Ovary (tissue), 7 donors: ENCODE measurements at regions not wholly inside any gene's neighbourhood (a gene's known extent, or its start where the extent isn't known, plus 50 kb on each side); places are given as distances from the start of the nearest gene placed in this dataset.
"Not testable (repeated sequence)": the region's sequence is repeated elsewhere in the genome, so short reads cannot be mapped to it uniquely, and the experiment has no call there.

Experiments
- DNase-seq, 5 donors: peaks; one replicate each; pipeline ENCODE4 v3.0.0-alpha.2; 2019 to 2020
- H3K27ac ChIP-seq, 2 donors: fragments of 200-600 bp; one replicate each; pipeline versions ENCODE4 v1.5.1 to v1.8.0; 2019 to 2022
- H3K27me3 ChIP-seq: fragments of 200-600 bp; one replicate; pipeline ENCODE4 v1.8.0; 2022
- H3K36me3 ChIP-seq: fragments of 200-600 bp; sonication (generic); one replicate; pipeline ENCODE4 v1.5.1; 2019
- H3K4me1 ChIP-seq: one replicate; pipeline ENCODE4 v1.8.1; 2013; ENCODE audit warnings: mild to moderate bottlenecking, moderate library complexity; ENCODE audit not compliant: insufficient read depth
- H3K4me3 ChIP-seq: fragments of 200-600 bp; sonication (generic); one replicate; pipeline ENCODE4 v1.5.1; 2017
- H3K9me3 ChIP-seq, 2 donors: fragments of 200-600 bp in 1 of 2; sonication (generic) in 1 of 2; one replicate each; pipeline versions ENCODE4 v1.5.1 to v1.8.1; 2013 to 2019; ENCODE audit warnings: mild to moderate bottlenecking in 1 of 2, moderate library complexity in 1 of 2
- CTCF ChIP-seq, 3 donors: fragments of 450-650 bp in 2 of 3; fragments of 200-600 bp in 1 of 3; IDR thresholded peaks; one replicate each; pipeline versions ENCODE4 v1.5.1 to v1.8.0; 2016 to 2022; ENCODE audit warnings: antibody characterized with exemption in 3 of 3, mild to moderate bottlenecking in 1 of 3
- EP300 ChIP-seq: sonication (generic); formaldehyde crosslinking; IDR thresholded peaks from one replicate; pipeline ENCODE4 v1.6.1; 2017; ENCODE audit warnings: antibody characterized with exemption
- POLR2A ChIP-seq: fragments of 450-650 bp; IDR thresholded peaks from one replicate; pipeline ENCODE4 v1.6.1; 2017; ENCODE audit warnings: antibody characterized with exemption, mild to moderate bottlenecking, moderate library complexity
- WGBS, 3 donors: extraction: QIAGEN DNeasy Blood & Tissue Kit in 1 of 3; methylation state at CpG; one replicate each; pipeline versions ENCODE4 v1.1.5 to v1.1.7; 2013 to 2017; 5-methylcytosine and 5-hydroxymethylcytosine counted together
- intact Hi-C, 4 donors: fragments of 100-400 bp; cut with DNase I; formaldehyde crosslinking; loops; one replicate each; pipeline versions ENCODE4 v1.11.0 to v1.15.1; 2022 to 2023
- donor health status: DM: no; HTN: no; CAD: no; lungs with moderate emphysema.
- donor health status: DM: no; HTN: no; CAD: no.
- donor health status: Bipolar disorder and iron deficiency.
- donor health status: DM: no; HTN: no; CAD: no.
- donor health status: DM: yes; HTN: yes; CAD: no.

- H3K36me3 ChIP-seq, result no peaks in the 10 kb centered on the region
- no peaks in the 10 kb centered on the region for H3K9me3 ChIP-seq
- intact Hi-C loops, result no loop called here
- no peak overlapping the region for H3K27ac ChIP-seq
- no peaks in the 10 kb centered on the region for H3K4me1 ChIP-seq
- H3K27me3 ChIP-seq, result no peaks in the 10 kb centered on the region
- 8 to 18% (median 13%) methylated on average over 3 of the region's 3 CpGs for WGBS, 3 donors
- no peak for DNase-seq
- no peak overlapping the region for H3K4me3 ChIP-seq
- TF ChIP-seq CTCF (IDR thresholded peaks at IDR 0.05), result no peak
- no peak for TF ChIP-seq EP300
- TF ChIP-seq POLR2A, result no peak
These were observed 896.8 kb upstream of the ADGRL4 start for GRCh38 chr1:79903321-79903720.

GRCh38 chr1:79902418-79902817 lies 895.9 kb upstream of the ADGRL4 start:
- H3K4me1 ChIP-seq, result no peaks in the 10 kb centered on the region

GRCh38 chr1:79899914-79900313 lies 893.4 kb upstream of the ADGRL4 start:
- TF ChIP-seq POLR2A (no peak), EP300 (no peak), CTCF (IDR thresholded peaks at IDR 0.05) (no peak)
- intact Hi-C loops, result no loop called here
- WGBS, 3 donors, result 63 to 72% (median 64%) methylated on average over 4 of the region's 4 CpGs
- no peaks in the 10 kb centered on the region for H3K27me3 ChIP-seq
- DNase-seq, result no peak
- no peaks in the 10 kb centered on the region for H3K4me1 ChIP-seq
- H3K4me3 ChIP-seq, result no peak overlapping the region
- H3K9me3 ChIP-seq, result no peaks in the 10 kb centered on the region
- no peak overlapping the region for H3K27ac ChIP-seq
- no peaks in the 10 kb centered on the region for H3K36me3 ChIP-seq

More at GRCh38 chr1:79902418-79902817, 895.9 kb upstream of the ADGRL4 start:
- no peak for DNase-seq
- no peaks in the 10 kb centered on the region for H3K9me3 ChIP-seq
- H3K4me3 ChIP-seq, result no peak overlapping the region
- 77 to 83% (median 81%) methylated on average over 4 of the region's 4 CpGs for WGBS, 3 donors
- intact Hi-C loops, result no loop called here
- TF ChIP-seq EP300 (no peak), POLR2A (no peak), CTCF (IDR thresholded peaks at IDR 0.05) (no peak)
- H3K36me3 ChIP-seq, result no peaks in the 10 kb centered on the region
- H3K27me3 ChIP-seq, result no peaks in the 10 kb centered on the region
- H3K27ac ChIP-seq, result no peak overlapping the region

- Histone ChIP-seq H3K4me1 (no peaks in the 10 kb centered on the region), H3K27ac (no peak overlapping the region), H3K4me3 (no peak overlapping the region), H3K27me3 (no peaks in the 10 kb centered on the region), H3K36me3 (no peaks in the 10 kb centered on the region), H3K9me3 (no peaks in the 10 kb centered on the region)
- 81 to 89% (median 83%) methylated on average over 2 of the region's 2 CpGs for WGBS, 3 donors
- no peak for DNase-seq
- TF ChIP-seq CTCF (IDR thresholded peaks at IDR 0.05) (no peak), POLR2A (no peak), EP300 (no peak)
- intact Hi-C loops, result loop anchor here in 1 of 4 donors (1.0 kb wide), 1 partner anchor 8 kb away; no protein-coding TSS in a partner anchor
These were observed 889.6 kb upstream of the ADGRL4 start for GRCh38 chr1:79896140-79896539.

- TF ChIP-seq CTCF (IDR thresholded peaks at IDR 0.05), result no peak
- no peak for TF ChIP-seq EP300
- no peak overlapping the region for H3K4me3 ChIP-seq
- no peaks in the 10 kb centered on the region for H3K4me1 ChIP-seq
- DNase-seq, result no peak
- 84 to 90% (median 89%) methylated on average over 2 of the region's 2 CpGs for WGBS, 3 donors
- intact Hi-C loops, result no loop called here
- H3K36me3 ChIP-seq, result no peaks in the 10 kb centered on the region
- no peaks in the 10 kb centered on the region for H3K9me3 ChIP-seq
- no peaks in the 10 kb centered on the region for H3K27me3 ChIP-seq
- no peak overlapping the region for H3K27ac ChIP-seq
These were observed 889.0 kb upstream of the ADGRL4 start for GRCh38 chr1:79895573-79895972.

GRCh38 chr1:79894129-79894528 lies 887.6 kb upstream of the ADGRL4 start:
- H3K4me3 ChIP-seq, H3K27ac ChIP-seq, H3K4me1 ChIP-seq, DNase-seq, H3K27me3 ChIP-seq, H3K9me3 ChIP-seq, intact Hi-C loops, H3K36me3 ChIP-seq: not testable (repeated sequence)
- 74 to 87% (median 78%) methylated on average over 5 to 6 of the region's 6 CpGs for WGBS, 3 donors
